ENCODE measurements at regions not wholly inside any gene's neighbourhood (a gene's known extent, or its start where the extent isn't known, plus 50 kb on each side); places are given as distances from the start of the nearest gene placed in this dataset.

GRCh38 chr1:5497503-5497902 is 494.7 kb downstream of the NPHP4 start:
- DNase-seq (ENCODE audit: low read depth): no peak

- no peak for DNase-seq (ENCODE audit: low read depth)
Observed at GRCh38 chr1:5495596-5496410, 496.4 kb downstream of the NPHP4 start.

DNA sequence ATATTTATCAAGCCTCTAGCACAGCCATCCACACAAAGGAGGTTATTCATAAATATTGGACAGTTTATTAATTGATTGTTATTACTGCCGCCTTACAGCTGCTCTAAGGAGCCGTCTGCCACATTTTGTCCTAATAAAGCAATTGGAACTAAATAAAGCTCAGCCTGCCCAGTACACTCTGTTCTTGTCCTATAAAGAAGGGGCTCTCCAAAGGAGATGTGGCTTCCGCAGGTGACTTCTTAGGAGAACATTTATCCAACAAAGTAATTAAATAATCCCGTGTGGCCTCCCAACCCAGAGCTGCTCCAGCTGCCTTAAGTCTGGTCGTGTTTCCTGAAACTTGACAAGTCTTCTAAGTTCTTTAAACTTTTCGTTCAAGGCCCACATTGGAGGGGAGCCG is 497.7 kb downstream of the NPHP4 start:
- DNase-seq (ENCODE audit: low read depth): no peak

- DNase-seq (ENCODE audit: low read depth): no peak
Observed at GRCh38 chr1:5493851-5494311, 498.3 kb downstream of the NPHP4 start.

DNA sequence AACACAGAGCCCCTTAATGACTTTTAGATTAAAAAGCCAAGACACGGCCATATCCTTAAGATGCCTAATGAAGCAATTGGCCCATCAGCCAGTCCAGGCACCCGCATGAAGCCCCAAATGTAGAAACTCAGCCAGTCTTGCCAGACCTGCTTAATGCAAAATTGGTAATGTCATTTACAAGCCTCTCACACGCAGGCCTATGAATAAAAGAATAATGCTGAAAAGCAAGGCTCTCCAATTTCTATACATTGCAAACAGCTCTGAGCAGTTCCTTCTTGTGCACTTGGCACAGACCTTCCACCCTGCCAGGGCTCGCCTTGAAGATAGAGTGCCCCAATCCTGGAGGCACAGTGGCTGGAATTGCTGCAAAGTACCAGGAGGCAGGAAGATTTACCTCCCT is 498.9 kb downstream of the NPHP4 start:
- DNase-seq (ENCODE audit: low read depth): no peak

GRCh38 chr1:5492846-5493245 is 499.4 kb downstream of the NPHP4 start:
- DNase-seq (ENCODE audit: low read depth): no peak

DNA sequence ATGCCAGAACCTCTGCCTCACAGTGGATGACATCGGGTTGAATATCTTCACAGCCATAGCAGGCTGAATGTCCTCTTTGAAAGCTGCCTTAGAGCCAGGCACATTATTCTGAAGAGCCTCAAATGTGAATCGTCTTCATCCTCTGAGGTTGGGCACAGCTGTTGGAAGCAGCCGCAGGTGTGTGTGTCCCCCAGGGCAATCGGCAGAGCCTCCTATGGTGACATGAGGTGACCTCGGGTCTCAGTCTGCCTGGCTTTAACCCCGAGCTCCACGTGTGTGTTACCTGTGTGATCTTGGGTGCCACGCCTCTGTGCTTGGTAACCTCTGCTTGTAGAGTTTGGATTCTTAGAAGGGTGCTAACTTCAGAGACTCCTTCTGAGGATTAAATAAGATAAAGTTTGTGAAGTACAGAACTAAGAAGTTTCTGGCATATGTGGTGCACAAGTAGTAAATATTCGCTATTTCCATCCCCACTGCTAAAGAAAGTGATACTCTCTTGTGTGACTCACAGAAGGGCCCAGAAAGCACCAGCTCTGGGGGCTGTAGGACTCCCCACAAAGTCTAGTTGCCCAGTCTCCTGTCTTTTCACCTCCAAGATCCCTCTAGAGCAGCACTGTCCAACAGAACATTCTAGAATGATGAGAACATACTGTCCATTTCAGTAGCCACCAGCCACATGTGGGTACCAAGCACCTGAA is 500.9 kb downstream of the NPHP4 start:
- DNase-seq (ENCODE audit: low read depth): no peak

DNA sequence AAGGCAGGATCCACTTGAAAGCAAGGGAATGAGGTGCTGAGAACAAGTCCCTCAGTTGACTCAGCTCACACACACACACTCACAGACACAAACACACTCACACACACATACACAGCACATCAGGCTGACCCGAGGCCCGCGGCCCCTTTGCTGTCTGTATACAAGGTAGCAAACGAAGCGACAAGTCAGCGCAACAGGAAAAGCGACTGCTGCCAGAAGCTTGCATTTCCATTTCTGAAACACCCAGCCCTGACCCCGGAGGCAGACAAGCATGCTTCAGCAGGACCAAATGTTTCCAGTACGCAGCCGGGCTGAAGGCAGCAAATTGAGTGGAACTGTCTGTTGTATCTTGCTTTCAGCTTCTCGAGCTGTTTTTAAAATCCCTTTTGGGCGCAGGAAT is 501.6 kb downstream of the NPHP4 start:
- DNase-seq (ENCODE audit: low read depth): no peak

- no peak for DNase-seq (ENCODE audit: low read depth)
Observed at GRCh38 chr1:5488448-5488847, 503.8 kb downstream of the NPHP4 start.

DNA sequence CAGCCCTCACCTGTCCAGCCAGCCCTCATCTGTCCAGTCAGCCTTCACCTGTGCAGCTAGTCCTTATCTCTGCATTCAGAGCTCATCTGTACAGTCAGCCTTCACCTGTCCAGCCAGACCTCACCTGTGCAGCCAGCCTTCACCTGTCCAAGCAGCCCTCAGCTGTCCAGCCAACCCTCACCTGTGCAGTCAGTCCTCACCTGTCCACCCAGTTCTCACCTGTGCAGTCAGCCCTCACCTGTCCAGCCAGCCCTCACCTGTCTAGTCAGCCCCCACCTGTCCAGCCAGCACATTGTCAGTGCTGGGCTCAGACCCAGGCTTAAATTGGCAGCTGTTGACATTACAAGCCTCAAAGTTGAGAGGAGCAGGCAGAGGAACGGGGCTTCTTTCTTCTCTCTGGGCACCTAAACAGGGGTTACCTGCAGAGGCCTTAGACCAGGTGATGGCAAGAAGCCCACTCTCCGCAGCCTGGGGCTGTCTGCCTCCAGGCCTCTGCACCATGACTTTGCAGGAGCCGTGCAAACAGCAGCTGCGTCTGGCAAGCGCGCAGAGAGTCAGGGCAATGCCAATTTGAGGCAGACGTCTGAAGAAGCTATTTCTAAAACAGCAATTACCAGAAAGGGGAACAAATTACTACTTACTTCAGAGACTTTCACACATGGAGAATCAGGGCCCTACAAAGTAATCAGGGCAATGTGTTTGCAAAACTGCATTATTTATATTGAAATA is 506.1 kb downstream of the NPHP4 start:
- DNase-seq (ENCODE audit: low read depth): no peak

GRCh38 chr1:5485436-5485835 is 506.8 kb downstream of the NPHP4 start:
- DNase-seq (ENCODE audit: low read depth): no peak

DNA sequence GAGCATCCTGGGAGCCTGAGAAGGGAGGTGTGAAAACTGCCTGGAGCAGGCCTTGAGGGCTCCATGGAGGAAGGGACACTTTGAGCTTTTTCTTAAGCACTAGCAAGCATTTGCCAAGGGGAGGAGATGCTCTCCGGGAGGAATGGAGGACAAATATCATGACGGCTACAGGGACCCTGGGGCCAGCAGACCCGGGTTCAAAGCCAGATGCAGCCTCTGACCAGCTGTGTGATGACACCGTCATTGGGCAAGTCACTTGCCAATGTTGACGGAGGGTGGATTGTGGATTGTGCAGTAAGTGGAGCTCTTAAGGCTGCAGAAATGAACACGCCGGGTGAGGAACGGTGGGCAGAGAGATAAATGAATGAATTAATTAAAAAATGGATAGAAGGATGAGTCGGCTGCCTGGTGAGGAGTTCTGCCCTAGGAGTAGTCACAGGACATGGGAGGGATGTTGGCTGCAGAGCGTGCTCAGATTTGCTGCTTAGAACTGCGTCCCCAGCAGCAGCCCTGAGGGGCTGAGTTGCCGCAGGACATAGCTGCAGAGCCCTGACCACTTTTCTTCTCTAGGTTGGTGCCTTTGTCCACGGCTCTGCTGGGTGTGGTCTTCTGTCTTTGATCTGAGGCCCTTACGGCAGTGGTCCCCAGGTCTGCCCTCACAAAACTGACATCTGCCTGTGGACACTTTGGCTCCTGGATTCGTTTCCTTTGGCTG is 507.6 kb downstream of the NPHP4 start:
- DNase-seq (ENCODE audit: low read depth): no peak

DNA sequence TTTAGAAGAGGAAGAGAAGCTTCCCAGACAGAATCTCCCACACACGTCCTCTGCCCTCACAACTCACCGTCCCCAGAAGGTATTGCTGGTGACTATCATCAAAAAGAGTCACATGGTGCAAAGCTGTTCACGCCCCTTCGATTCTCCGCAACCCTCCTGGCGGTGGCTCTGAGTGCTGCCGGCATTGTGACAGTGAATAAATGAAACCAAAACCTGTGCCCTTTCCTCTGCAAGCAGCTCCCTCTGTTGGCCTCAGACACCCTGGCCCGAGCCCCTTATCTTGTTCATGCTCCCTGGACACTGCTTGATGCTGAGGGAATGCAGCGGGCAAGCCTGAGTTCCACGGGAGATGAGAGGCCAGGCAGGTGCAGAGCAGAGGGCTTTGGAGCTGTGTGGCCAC is 510.3 kb downstream of the NPHP4 start:
- peak; percentile 4 for DNase-seq (ENCODE audit: low read depth)

GRCh38 chr1:5480906-5481305 is 511.3 kb downstream of the NPHP4 start:
- DNase-seq (ENCODE audit: low read depth): no peak

DNA sequence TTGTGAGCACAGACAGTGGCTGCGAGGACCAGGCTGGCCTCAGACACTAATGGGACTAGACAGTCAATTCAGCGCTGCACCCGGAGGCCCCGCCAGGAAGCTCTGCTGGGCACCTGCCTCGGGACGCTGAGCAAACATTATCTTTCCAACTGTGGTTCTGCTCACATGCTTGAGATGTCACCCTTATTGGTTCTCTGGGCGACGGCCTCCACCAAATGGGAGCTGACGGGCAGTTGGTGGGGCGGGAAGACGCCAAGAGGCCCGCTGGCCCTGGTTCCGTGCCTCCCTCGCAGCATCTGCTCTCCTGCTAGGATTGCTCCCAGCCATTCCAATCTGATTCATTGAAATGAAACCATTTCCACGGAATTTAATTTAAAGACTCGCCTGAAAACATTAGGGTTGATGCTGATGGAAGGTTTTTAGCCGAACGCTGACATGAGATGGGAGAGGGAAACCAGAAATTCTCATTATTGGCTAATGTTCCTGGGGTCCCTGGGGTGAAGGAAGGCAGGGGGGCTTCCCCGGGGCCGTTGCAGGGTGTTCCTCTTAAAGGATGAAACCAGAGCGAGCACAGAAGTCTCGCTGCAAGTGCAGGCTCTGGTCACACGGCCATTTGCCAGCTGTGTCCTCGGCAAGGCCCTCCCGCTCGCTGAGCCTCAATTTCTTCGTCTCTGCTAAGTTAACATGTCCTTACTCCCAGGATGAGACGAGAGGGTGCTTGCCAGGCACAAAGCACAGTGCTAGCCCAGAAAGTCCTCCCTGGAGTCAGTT is 512.2 kb downstream of the NPHP4 start:
- DNase-seq (ENCODE audit: low read depth): no peak

DNA sequence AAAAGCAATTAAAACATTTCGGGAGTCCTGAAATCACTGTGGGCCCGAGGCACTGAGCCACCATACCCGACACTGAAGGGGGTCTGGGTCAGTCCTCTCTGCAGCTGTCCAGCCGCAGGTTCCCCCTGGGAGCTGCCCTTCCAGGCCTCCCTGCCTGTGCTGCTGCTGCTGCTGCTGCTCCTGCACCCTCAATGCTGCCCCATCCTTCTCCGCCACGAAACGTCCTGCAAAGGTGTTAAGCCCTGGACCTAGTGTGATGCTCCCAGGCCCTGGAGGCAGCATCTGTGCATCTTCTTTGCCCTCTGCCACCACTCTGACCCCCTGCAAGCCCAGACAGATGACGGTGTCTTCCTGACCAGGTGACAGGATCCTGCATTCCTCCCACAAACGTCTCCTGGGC is 513.3 kb downstream of the NPHP4 start:
- no peak for DNase-seq (ENCODE audit: low read depth)

DNA sequence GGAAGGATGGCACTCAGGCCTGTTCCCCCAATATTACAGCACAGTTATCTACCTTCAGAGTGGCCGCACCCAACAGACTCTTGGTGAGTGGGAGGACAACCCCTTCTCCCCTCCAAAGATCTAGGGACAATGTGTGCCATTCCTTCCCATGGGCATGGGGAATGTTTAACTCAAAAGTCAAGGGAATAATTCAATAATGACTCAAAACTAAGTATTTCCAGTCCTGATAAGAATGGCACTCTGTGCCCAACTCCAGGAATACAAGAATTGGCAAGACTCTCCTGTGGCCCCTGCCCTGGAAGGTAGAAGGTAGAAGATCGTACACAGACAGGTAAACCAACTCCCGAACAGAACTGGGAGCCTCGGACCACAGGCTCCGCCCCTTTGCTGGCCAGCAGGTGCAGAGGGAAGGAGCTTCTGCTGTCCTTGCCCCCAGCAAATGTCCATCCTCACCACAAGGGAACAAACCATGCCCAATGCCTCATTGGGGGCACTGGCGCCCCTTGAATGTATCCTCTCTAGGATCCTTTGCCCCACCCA is 514.0 kb downstream of the NPHP4 start:
- no peak for DNase-seq (ENCODE audit: low read depth)

DNA sequence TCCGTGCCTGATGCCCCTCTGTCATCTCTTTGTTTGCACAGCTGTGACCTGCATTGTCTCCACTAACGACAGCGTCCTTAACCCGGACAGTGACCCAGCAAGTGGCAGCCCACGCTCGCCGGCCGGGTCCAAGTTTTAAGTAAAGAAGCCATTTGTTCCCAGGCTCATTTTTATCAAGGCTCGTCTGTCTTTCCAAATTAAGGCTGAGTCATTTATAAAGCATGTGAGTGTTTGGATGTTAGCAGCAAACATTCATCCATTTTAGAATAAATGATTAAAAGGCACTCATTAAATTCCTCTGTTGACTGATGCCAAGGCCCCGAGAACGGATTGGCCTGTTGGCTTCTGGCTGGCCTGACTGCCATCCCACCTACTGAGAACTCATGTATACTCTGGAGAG is 514.5 kb downstream of the NPHP4 start:
- DNase-seq (ENCODE audit: low read depth): no peak

GRCh38 chr1:5475572-5475971 is 516.7 kb downstream of the NPHP4 start:
- DNase-seq (ENCODE audit: low read depth): no peak

GRCh38 chr1:5473268-5473667 is 519.0 kb downstream of the NPHP4 start:
- no peak for DNase-seq (ENCODE audit: low read depth)

- no peak for DNase-seq (ENCODE audit: low read depth)
Observed at GRCh38 chr1:5466487-5466886, 525.7 kb downstream of the NPHP4 start.
